Mucosa of stomach (tissue), 1 donor: ENCODE measurements at regions not wholly inside any gene's neighbourhood (a gene's known extent, or its start where the extent isn't known, plus 50 kb on each side); places are given as distances from the start of the nearest gene placed in this dataset.
"Not testable (repeated sequence)": the region's sequence is repeated elsewhere in the genome, so short reads cannot be mapped to it uniquely, and the experiment has no call there.

Experiments used
- H3K27me3 ChIP-seq: one replicate; pipeline ENCODE4 v1.7.0; 2013; ENCODE audit warnings: mild to moderate bottlenecking, low read length; ENCODE audit not compliant: control insufficient read depth, insufficient read depth
- H3K36me3 ChIP-seq: one replicate; pipeline ENCODE4 v1.7.0; 2013; ENCODE audit warnings: low read length; ENCODE audit not compliant: control insufficient read depth, insufficient read depth
- H3K4me1 ChIP-seq: one replicate; pipeline ENCODE4 v1.7.0; 2013; ENCODE audit warnings: mild to moderate bottlenecking, low read length; ENCODE audit not compliant: control insufficient read depth, insufficient read depth
- H3K4me3 ChIP-seq: one replicate; pipeline ENCODE4 v1.7.0; 2013; ENCODE audit warnings: low read length
- H3K9ac ChIP-seq: one replicate; pipeline ENCODE4 v1.7.0; 2013; ENCODE audit warnings: mild to moderate bottlenecking, low read length, moderate library complexity
- H3K9me3 ChIP-seq: one replicate; pipeline ENCODE4 v1.7.0; 2013; ENCODE audit warnings: mild to moderate bottlenecking, low read length, moderate library complexity; ENCODE audit not compliant: control insufficient read depth
- donor health status: Pancreatic carcinoma.

DNA sequence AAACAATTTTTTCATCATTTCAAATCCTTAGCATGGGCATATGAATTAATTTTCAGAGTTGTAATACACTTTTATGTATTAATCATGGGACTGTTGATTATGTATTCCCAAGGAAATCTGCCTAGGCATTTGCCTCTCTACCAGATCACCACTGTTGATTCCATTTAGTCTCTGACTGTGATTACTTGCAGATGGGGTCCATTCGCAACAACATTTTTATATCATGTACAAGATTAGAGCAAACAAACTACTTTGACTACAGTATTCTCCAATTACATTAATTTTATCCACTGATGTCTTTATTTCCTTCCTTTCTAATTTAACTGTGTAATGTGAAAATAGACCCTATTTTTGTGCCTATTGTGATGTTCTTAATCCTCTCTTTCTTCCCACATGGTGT, 831.4 kb upstream of the SLC35B3 start:
- Histone ChIP-seq H3K9ac (no peak overlapping the region), H3K36me3 (no peaks in the 10 kb centered on the region), H3K9me3 (no peaks in the 10 kb centered on the region), H3K4me1 (no peaks in the 10 kb centered on the region), H3K4me3 (no peak overlapping the region), H3K27me3 (no peaks in the 10 kb centered on the region)

GRCh38 chr6:9257215-9257614, 821.9 kb upstream of the SLC35B3 start:
- Histone ChIP-seq H3K36me3 (no peaks in the 10 kb centered on the region), H3K9ac (no peak overlapping the region), H3K4me3 (no peak overlapping the region), H3K9me3 (no peaks in the 10 kb centered on the region), H3K27me3 (no peaks in the 10 kb centered on the region), H3K4me1 (no peaks in the 10 kb centered on the region)

DNA sequence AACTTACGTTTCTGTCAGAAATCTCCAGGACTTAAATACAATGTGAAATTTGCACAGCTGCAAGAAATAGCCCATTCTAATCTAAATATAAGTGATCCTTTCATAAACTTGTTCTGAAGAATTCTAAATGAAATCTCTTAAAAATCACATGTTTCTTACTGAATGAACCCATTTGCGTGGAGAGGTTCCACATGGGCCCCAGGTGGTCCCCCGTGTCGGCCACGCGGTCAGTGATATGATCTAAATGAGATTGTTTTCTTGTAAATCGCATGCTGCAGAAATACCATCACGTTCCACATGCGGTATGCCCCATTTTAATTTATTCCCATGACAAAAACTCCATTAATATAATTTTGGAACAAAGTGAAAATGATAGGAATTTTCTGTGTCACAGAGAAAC, 818.9 kb upstream of the SLC35B3 start:
- Histone ChIP-seq H3K4me1 (no peaks in the 10 kb centered on the region), H3K36me3 (no peaks in the 10 kb centered on the region), H3K9me3 (no peaks in the 10 kb centered on the region), H3K4me3 (no peak overlapping the region), H3K27me3 (no peaks in the 10 kb centered on the region), H3K9ac (no peak overlapping the region)

GRCh38 chr6:9252799-9253198, 817.5 kb upstream of the SLC35B3 start:
- H3K9me3 ChIP-seq = no peaks in the 10 kb centered on the region
- H3K36me3 ChIP-seq = no peaks in the 10 kb centered on the region
- no peak overlapping the region for H3K4me3 ChIP-seq
- H3K4me1 ChIP-seq = no peaks in the 10 kb centered on the region
- H3K9ac ChIP-seq = no peak overlapping the region
- no peaks in the 10 kb centered on the region for H3K27me3 ChIP-seq

DNA sequence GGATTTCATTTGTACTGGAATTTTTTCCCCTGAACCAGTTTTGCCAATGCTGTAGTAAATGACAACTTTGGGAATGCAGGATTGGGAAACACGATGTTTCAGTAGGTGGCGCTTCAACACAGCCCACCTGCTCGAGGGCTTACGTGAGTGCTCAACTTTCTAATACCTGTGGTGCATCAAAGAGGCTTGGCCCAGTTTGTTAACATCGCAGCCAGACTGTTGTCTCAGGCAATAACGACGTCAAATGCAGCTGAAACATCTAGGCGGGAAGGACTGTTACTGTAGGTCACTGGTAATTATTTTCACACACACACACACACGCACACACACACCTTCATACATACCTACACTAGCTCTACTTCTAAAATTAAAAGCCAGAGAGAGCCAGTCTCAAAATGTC, 815.5 kb upstream of the SLC35B3 start:
- H3K4me1 ChIP-seq = no peaks in the 10 kb centered on the region
- no peaks in the 10 kb centered on the region for H3K9me3 ChIP-seq

GRCh38 chr6:9248133-9248532, 812.8 kb upstream of the SLC35B3 start:
- no peaks in the 10 kb centered on the region for H3K36me3 ChIP-seq

More for the DNA sequence above, 815.5 kb upstream of the SLC35B3 start:
- no peak overlapping the region for H3K4me3 ChIP-seq
- H3K36me3 ChIP-seq = no peaks in the 10 kb centered on the region
- H3K9ac ChIP-seq = no peak overlapping the region
- no peaks in the 10 kb centered on the region for H3K27me3 ChIP-seq

GRCh38 chr6:9240861-9241260, 805.5 kb upstream of the SLC35B3 start:
- no peaks in the 10 kb centered on the region for H3K9me3 ChIP-seq
- H3K4me3 ChIP-seq = no peak overlapping the region
- H3K36me3 ChIP-seq = no peaks in the 10 kb centered on the region
- no peaks in the 10 kb centered on the region for H3K27me3 ChIP-seq
- H3K9ac ChIP-seq = no peak overlapping the region
- no peaks in the 10 kb centered on the region for H3K4me1 ChIP-seq

More at GRCh38 chr6:9248133-9248532, 812.8 kb upstream of the SLC35B3 start:
- no peaks in the 10 kb centered on the region for H3K4me1 ChIP-seq
- no peak overlapping the region for H3K4me3 ChIP-seq
- H3K9me3 ChIP-seq = no peaks in the 10 kb centered on the region
- no peak overlapping the region for H3K9ac ChIP-seq
- H3K27me3 ChIP-seq = no peaks in the 10 kb centered on the region

DNA sequence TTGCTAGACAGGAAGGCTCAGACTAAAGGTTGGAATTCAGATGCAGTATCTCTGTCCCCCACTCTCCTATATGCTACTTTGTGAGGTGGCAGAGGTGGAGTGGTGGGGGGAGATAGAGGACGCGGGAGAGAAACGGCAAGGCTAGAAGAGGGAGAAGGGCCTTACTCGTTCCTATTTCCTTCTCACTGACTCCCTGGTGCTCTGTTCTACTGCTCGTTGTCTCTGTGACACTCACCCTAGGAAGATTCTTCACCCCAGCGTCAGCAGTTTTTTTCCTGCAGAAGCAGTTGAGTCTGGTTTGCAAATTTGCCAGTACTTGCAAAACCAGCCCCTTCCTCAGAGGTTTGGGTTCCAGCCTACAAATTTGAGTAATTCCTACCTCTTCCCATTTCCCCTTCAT, 801.1 kb upstream of the SLC35B3 start:
- H3K27me3 ChIP-seq = no peaks in the 10 kb centered on the region
- no peaks in the 10 kb centered on the region for H3K9me3 ChIP-seq
- no peaks in the 10 kb centered on the region for H3K36me3 ChIP-seq
- no peak overlapping the region for H3K9ac ChIP-seq
- H3K4me1 ChIP-seq = no peaks in the 10 kb centered on the region
- no peak overlapping the region for H3K4me3 ChIP-seq

DNA sequence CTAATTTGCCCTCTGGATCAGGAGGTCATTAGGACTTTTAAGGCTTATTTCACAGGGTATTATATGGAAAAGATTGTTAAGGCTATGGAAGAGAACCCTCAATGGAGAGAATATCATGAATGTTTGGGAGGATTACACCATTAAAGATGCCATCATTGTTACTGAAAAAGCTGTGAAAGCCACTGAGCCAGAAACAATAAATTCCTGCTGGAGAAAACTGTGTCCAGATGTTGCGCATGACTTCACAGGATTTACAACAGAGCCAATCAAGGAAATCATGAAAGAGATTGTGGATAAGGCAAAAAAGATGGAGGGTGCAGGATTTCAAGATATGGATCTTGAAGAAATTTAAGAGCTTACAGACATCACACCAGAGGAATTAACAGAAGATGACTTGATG, 798.3 kb upstream of the SLC35B3 start:
- Histone ChIP-seq H3K4me3 (no peak overlapping the region), H3K9ac (no peak overlapping the region), H3K9me3 (no peaks in the 10 kb centered on the region)

GRCh38 chr6:9233226-9233625, 797.9 kb upstream of the SLC35B3 start:
- Histone ChIP-seq H3K27me3 (no peaks in the 10 kb centered on the region), H3K9ac (no peak overlapping the region), H3K4me3 (no peak overlapping the region), H3K9me3 (no peaks in the 10 kb centered on the region), H3K36me3 (no peaks in the 10 kb centered on the region), H3K4me1 (no peaks in the 10 kb centered on the region)

More for the DNA sequence above, 798.3 kb upstream of the SLC35B3 start:
- Histone ChIP-seq H3K4me1 (no peaks in the 10 kb centered on the region), H3K36me3 (no peaks in the 10 kb centered on the region), H3K27me3 (no peaks in the 10 kb centered on the region)

- Histone ChIP-seq H3K4me1 (no peaks in the 10 kb centered on the region), H3K27me3 (no peaks in the 10 kb centered on the region), H3K36me3 (no peaks in the 10 kb centered on the region), H3K9ac (no peak overlapping the region), H3K9me3 (no peaks in the 10 kb centered on the region), H3K4me3 (no peak overlapping the region)
These were observed 790.1 kb upstream of the SLC35B3 start for GRCh38 chr6:9225441-9225871.

DNA sequence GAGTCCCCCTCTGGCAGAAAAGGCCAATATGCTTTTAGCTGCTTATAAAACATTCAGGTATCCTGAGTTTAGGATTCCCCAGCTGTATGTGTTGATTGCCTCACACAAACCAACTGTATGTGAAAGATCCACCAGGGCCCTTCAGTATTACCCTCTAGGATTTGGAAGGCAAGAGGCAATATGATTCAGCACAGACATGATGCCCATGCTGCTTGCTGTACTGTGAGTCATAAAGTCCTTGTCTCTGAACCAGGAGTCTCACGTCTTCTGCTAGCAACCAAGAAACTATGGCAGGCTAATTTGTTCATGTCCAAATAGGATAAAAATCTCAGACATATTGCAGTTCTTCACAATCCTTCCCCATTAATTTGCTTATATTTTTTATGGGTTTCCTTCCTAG, 789.2 kb upstream of the SLC35B3 start:
- Histone ChIP-seq H3K9ac (no peak overlapping the region), H3K4me3 (no peak overlapping the region), H3K4me1 (no peaks in the 10 kb centered on the region), H3K27me3 (no peaks in the 10 kb centered on the region), H3K9me3 (no peaks in the 10 kb centered on the region), H3K36me3 (no peaks in the 10 kb centered on the region)

- not testable (repeated sequence) for H3K9ac ChIP-seq, H3K4me1 ChIP-seq, H3K4me3 ChIP-seq, H3K9me3 ChIP-seq, H3K36me3 ChIP-seq, H3K27me3 ChIP-seq
These were observed 778.4 kb upstream of the SLC35B3 start for GRCh38 chr6:9213717-9214116.
